GM19395 (cell line): ENCODE measurements at regions not wholly inside any gene's neighbourhood (a gene's known extent, or its start where the extent isn't known, plus 50 kb on each side); places are given as distances from the start of the nearest gene placed in this dataset.
"Not testable (repeated sequence)": the region's sequence is repeated elsewhere in the genome, so short reads cannot be mapped to it uniquely, and the experiment has no call there.

Experiments used
- ATAC-seq: cut with Tn5 transposase; IDR thresholded peaks from one replicate; pipeline ENCODE4 v1.9.1; 2021; ENCODE audit warnings: mild to moderate bottlenecking, moderate library complexity; ENCODE audit not compliant: unreplicated experiment

DNA sequence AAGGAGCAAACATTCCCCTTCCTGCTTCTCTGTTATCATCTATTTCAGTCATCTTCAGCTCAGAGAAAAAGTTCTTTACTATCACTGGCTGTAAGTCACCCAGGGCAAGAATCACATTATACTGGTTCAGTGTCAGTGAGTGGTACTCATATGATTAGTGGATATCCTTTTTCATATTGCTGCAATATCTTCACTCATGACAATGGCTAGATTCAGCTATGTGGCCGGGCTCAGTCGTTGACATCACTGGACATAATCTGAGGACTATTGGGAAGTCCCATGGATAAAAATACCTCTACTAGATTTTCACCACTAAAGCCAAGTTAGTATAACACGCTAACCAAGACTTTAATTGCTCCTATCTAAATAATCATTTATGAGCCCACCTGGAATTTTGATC is 91.3 kb upstream of the UBE2E2 start:
- ATAC-seq = no peak

- ATAC-seq = no peak
These were observed 90.6 kb upstream of the UBE2E2 start for GRCh38 chr3:23112491-23112890.

DNA sequence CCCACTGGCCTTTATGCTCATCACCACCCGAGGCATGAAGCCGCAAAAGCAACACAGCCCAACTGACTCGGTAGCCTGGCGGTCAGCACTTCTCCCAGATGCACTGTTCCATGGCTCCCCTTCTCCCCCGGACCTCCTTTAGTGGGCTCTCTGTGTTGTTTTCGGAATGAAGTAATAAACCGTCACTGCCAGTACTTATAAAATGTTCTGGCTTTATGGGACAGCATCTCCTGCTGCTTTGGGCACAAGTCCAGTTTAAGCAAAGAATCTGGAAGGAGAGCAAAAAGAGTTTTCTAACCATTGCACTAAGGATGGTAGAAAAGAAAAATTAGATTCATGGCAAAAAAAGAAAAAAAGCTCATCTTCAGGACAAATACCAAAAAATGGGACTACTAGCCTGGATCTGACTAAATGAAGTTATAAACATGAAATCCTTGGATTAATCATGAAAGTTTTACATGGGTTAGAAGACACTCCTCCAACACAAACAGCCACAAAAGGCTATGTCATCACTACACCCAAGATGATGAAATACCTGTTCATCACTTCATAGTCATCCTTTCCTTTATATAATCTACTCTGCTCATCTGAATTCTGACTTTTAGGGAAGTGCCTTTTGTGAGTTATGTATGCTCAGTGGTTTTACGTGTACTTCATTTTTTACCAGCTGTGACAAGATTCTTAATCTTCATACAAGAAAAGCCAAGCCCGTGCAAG is 89.5 kb upstream of the UBE2E2 start:
- no peak for ATAC-seq

DNA sequence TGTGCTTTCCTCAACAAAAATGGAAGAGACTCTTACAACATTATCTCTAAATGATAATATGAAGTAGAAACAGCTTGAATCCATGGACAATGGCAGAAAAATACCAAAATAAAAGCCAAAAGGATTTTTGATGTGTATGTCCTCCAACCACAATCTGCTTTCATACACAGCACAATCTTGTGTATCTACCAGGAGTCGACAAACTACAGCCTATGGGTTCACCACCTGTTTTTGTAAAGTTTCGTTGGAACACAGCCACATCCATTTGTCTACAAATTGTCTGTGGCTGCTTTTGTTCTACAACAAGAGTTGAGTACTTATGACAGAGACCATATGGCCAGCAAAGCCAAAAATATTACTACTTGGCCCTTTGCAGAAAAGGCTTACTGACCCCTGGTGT is 88.7 kb upstream of the UBE2E2 start:
- ATAC-seq = no peak

DNA sequence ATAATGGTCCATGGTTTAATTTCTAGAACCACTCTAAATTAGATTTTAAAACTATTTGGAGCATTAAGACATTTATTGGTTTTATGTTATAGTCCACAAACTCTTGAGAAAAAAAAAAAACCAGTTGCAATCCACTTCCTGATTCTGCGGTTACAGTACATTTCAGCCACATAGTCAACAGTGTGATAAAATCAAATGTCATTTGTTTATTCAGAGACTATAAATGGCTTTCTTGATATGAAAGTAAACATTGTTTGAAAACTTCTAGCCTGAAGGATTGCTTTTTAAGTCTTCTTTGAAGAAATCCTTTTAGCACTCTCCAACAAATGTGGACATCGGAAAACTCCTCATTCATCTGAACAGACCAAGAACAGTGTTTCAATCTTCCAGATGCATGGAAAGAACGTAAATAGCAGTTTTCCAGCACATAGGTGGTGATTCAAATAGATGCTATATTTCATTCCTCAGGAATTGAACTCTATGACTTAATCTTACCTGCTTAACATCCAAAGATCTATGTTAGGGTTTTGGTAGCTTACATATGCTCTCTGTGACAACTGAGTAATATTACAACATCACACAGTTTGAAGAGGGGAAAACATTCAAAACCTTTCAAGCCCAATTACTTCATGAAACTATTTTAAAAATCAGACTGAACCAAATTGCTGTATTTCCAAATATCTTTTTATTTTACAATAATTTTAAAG is 87.8 kb upstream of the UBE2E2 start:
- ATAC-seq = no peak

GRCh38 chr3:23116081-23116837 is 86.9 kb upstream of the UBE2E2 start:
- ATAC-seq = no peak

- no peak for ATAC-seq
These were observed 85.3 kb upstream of the UBE2E2 start for GRCh38 chr3:23117856-23118255.

DNA sequence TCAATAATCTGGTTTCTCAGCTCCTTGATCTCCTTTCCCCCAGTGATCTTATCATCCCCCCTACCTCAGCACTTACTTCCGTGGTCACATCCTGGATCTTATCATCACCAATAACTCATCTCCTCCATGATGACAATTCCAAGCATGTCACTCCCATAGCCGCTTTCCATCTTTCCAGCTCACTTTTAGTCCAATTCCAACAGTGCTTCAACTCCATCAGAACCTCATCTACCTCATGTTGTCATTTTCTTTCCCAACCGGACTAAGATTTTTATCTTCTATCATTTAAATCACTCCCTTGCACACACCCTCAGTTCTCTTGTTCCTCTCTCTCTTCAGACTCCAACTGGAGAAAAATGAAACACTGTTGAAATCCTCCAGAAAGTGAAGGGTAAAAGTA is 75.9 kb upstream of the UBE2E2 start:
- ATAC-seq = no peak

GRCh38 chr3:23128655-23129054 is 74.5 kb upstream of the UBE2E2 start:
- no peak for ATAC-seq

- ATAC-seq = no peak
These were observed 74.0 kb upstream of the UBE2E2 start for GRCh38 chr3:23129117-23129516.

GRCh38 chr3:23129817-23130216 is 73.3 kb upstream of the UBE2E2 start:
- peak; percentile 58 for ATAC-seq

- ATAC-seq = no peak
These were observed 72.7 kb upstream of the UBE2E2 start for GRCh38 chr3:23130406-23130805.

DNA sequence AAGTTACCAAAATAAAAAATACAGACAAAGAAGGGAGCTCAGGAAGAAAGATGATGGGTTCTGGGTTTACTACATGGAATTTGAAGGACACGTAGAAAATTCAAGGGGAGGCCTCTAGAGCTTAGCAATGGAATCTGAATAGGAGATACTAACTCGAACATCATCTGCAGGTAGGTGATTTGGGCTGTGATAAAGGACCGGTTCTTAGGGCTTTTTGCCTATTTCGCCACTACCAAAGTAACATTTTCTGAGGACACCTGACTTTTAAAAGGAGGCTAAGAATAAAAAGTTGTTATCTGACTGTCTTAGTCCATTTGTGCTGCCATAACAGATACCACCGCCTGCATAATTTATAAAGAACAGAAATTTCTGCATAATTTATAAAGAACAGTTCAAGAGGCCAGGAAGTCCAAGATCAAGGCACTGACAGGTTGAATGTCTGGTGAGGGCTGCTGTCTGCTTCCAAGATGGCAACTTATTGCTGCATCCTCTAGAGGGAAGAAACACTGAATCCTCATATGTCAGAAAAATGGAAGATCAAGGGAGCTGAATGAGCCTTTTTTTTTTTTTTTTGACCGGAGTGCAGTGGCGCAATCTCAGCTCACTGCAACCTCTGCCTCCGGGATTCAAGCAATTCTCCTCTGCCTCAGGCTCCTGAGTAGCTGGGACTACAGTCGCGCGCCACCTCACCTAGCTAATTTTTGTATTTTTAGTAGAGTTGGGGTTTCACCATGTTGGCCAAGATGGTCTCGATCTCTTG is 67.9 kb upstream of the UBE2E2 start:
- ATAC-seq = no peak

- no peak for ATAC-seq
These were observed 67.1 kb upstream of the UBE2E2 start for GRCh38 chr3:23136054-23136453.

DNA sequence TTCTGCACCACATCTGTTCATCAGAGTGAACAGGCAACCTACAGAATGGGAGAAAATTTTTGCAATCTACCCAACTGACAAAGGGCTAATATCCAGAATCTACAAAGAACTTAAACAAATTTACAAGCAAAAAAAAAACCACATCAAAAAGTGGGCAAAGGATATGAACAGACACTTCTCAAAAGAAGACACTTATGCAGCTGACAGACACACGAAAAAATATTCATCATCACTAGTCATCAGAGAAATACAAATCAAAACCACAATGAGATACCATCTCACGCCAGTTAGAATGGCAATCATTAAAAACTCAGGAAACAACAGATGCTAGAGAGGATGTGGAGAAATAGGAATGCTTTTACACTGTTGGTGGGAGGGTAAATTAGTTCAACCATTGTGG is 59.1 kb upstream of the UBE2E2 start:
- ATAC-seq = not testable (repeated sequence)

GRCh38 chr3:23146163-23146562 is 57.0 kb upstream of the UBE2E2 start:
- ATAC-seq = no peak

DNA sequence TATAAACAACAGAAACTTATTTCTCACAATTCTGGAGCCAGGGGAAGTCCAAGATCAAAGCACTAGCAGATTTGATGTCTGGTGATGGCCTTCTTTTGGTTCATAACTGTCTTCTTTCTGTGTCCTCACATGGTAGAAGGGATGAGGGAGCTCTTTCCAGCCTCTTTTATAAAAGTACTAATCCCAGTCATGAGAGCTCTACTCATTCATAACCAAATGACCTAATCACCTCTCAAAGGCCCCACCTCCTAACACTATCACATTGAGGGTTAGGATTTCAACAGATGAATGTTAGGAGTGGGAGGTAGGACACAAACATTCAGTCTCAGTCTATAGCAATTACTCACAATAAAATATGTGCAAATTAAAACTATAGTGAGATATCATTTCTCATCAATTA is 50.1 kb upstream of the UBE2E2 start:
- ATAC-seq = no peak
